Fibroblast of lung (primary cell): ENCODE measurements at regions not wholly inside any gene's neighbourhood (a gene's known extent, or its start where the extent isn't known, plus 50 kb on each side); places are given as distances from the start of the nearest gene placed in this dataset.

Experiments
- DNase-seq, 2 donors: peaks; one replicate each; pipeline versions ENCODE4 v3.0.0 to v3.0.0-alpha.2; 2010; ENCODE audit warnings: low read depth in 2 of 2
- H2AFZ ChIP-seq: 2 replicates; pipeline ENCODE4 v1.5.1; 2012; ENCODE audit warnings: low read length, control low read depth, inconsistent platforms
- H3K27ac ChIP-seq: 2 replicates; pipeline ENCODE4 v1.5.1; 2011; ENCODE audit warnings: low read length, control low read depth; ENCODE audit not compliant: insufficient read depth
- H3K27me3 ChIP-seq: 2 replicates; pipeline ENCODE4 v1.5.1; 2011; ENCODE audit warnings: mild to moderate bottlenecking, low read length; ENCODE audit not compliant: control insufficient read depth, insufficient read depth
- H3K36me3 ChIP-seq: 2 replicates; pipeline ENCODE4 v1.5.1; 2011; ENCODE audit warnings: low read length; ENCODE audit not compliant: control insufficient read depth, insufficient read depth
- H3K4me1 ChIP-seq: 2 replicates; pipeline ENCODE4 v1.5.1; 2011; ENCODE audit warnings: low read length; ENCODE audit not compliant: control insufficient read depth, insufficient read depth; ENCODE audit errors: extremely low read depth
- H3K4me2 ChIP-seq: 2 replicates; pipeline ENCODE4 v1.5.1; 2011; ENCODE audit warnings: low read length, control low read depth; ENCODE audit not compliant: insufficient read depth; ENCODE audit errors: extremely low read depth
- H3K4me3 ChIP-seq, 4 experiments: fragments of 200-600 bp in 1 of 4; sonication (generic) in 1 of 4; replicated peaks in 1 of 4; 2 replicates each; pipeline ENCODE4 v1.5.1; 2011 to 2016; ENCODE audit warnings: low read length in 4 of 4, low read depth in 3 of 4, mild to moderate bottlenecking in 3 of 4, control low read depth in 2 of 4, inconsistent platforms in 1 of 4, mixed read lengths in 1 of 4; ENCODE audit not compliant: insufficient read depth in 1 of 4; ENCODE audit errors: control extremely low read depth in 1 of 4
- H3K79me2 ChIP-seq: 2 replicates; pipeline ENCODE4 v1.5.1; 2012; ENCODE audit warnings: mild to moderate bottlenecking, low read length, inconsistent platforms; ENCODE audit not compliant: control insufficient read depth, insufficient read depth
- H3K9ac ChIP-seq: 2 replicates; pipeline ENCODE4 v1.5.1; 2011; ENCODE audit warnings: mild to moderate bottlenecking, low read length, control low read depth; ENCODE audit not compliant: insufficient read depth
- H3K9me3 ChIP-seq: 2 replicates; pipeline ENCODE4 v1.5.1; 2012; ENCODE audit warnings: low read depth, low read length; ENCODE audit not compliant: control insufficient read depth, insufficient read depth
- H4K20me1 ChIP-seq: 2 replicates; pipeline ENCODE4 v1.5.1; 2011; ENCODE audit warnings: low read length; ENCODE audit not compliant: control insufficient read depth, insufficient read depth; ENCODE audit errors: extremely low read depth
- EZH2 ChIP-seq: IDR thresholded peaks from 2 replicates; pipeline ENCODE4 v1.5.1; 2012; ENCODE audit warnings: low read length, control low read depth, mild to moderate bottlenecking; ENCODE audit errors: missing control alignments
- TF ChIP-seq, protein P1 (sequence below), 2 donors: IDR thresholded peaks in 1 of 2; conservative IDR thresholded peaks in 1 of 2; 1 replicate in 1 of 2; 2 replicates in 1 of 2; pipeline ENCODE4 v1.5.1; 2011 to 2012; ENCODE audit warnings: low read length in 2 of 2, control low read depth in 1 of 2, inconsistent platforms in 1 of 2, low read depth in 1 of 2, mild to moderate bottlenecking in 1 of 2

DNA sequence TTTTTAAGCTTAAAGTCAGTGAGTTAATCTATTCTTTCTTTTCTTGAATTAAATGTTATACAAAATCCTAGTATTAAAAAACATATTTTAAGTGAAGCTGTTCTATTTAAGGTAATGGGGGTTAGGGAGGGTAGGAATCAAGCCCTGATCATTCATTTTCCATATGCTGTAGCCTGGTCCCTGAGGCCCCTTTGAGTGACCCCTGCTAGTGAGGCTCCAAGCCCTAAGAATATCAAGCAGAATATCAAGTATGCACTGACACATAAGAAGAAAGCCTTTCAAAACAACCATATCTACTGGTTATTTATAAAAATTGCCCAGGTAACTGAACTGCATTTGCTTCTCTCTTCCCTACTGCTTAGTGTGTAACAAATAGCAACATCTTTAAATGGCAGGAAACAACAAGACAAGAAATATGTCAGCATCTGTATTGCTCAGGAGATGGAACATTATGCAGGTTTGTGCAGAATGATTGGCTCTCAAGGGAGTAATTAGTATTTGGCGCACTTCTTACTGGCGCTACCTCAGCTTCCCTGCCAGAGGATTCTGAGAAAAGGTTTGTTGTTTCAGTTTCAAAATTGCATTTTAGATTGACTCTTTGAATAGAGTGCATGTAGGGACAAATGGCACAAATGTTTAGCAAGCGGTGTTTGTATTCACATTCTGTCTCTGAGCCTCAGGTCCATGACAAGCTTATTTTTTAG is 223.0 kb downstream of the DUSP6 start:
- H3K79me2 ChIP-seq, result no peaks in the 10 kb centered on the region
- H3K36me3 ChIP-seq, result no peaks in the 10 kb centered on the region
- H3K27ac ChIP-seq, result no peak overlapping the region
- H4K20me1 ChIP-seq, result no peaks in the 10 kb centered on the region
- H3K4me2 ChIP-seq, result no peak overlapping the region
- TF ChIP-seq, protein P1, sequence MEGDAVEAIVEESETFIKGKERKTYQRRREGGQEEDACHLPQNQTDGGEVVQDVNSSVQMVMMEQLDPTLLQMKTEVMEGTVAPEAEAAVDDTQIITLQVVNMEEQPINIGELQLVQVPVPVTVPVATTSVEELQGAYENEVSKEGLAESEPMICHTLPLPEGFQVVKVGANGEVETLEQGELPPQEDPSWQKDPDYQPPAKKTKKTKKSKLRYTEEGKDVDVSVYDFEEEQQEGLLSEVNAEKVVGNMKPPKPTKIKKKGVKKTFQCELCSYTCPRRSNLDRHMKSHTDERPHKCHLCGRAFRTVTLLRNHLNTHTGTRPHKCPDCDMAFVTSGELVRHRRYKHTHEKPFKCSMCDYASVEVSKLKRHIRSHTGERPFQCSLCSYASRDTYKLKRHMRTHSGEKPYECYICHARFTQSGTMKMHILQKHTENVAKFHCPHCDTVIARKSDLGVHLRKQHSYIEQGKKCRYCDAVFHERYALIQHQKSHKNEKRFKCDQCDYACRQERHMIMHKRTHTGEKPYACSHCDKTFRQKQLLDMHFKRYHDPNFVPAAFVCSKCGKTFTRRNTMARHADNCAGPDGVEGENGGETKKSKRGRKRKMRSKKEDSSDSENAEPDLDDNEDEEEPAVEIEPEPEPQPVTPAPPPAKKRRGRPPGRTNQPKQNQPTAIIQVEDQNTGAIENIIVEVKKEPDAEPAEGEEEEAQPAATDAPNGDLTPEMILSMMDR (conservative IDR thresholded peaks at IDR 0.05 in 1 of 2, IDR thresholded peaks at IDR 0.05 in 1 of 2; ENCODE audit: low read depth in 1 of 2, low read length in 2 of 2), result no peak
- TF ChIP-seq EZH2, result no peak
- H3K4me3 ChIP-seq, result no peak overlapping the region
- H3K27me3 ChIP-seq, result no peaks in the 10 kb centered on the region
- no peak overlapping the region for H2AFZ ChIP-seq
- no peak overlapping the region for H3K9ac ChIP-seq
- DNase-seq, result no peak
- no peaks in the 10 kb centered on the region for H3K4me1 ChIP-seq
- H3K9me3 ChIP-seq, result no peaks in the 10 kb centered on the region

DNA sequence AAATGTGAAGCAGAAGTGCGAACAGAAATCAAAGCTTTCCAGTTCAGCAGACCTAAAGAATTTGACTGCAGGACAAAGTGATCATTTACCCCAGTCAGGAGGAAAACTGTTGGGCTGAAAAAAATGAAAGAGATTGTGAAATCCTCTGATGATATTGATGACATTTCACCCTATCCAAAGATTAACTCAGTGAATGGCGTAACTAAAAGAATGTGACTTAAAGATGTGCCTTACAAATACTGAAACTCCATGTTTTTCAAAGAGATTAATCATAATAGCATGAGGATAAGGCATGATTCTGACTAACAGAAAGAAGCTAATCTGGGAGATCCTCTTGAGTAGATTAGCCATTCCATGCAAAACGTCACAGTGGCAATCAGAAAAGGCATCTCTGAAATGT is 225.6 kb downstream of the DUSP6 start:
- Histone ChIP-seq H3K79me2 (no peaks in the 10 kb centered on the region), H2AFZ (no peak overlapping the region), H3K9ac (no peak overlapping the region), H3K4me3 (no peak overlapping the region), H3K4me1 (no peaks in the 10 kb centered on the region), H3K4me2 (no peak overlapping the region), H4K20me1 (no peaks in the 10 kb centered on the region), H3K27ac (no peak overlapping the region), H3K9me3 (no peaks in the 10 kb centered on the region), H3K27me3 (no peaks in the 10 kb centered on the region), H3K36me3 (no peaks in the 10 kb centered on the region)
- no peak for TF ChIP-seq EZH2
- TF ChIP-seq, protein P1 (conservative IDR thresholded peaks at IDR 0.05 in 1 of 2, IDR thresholded peaks at IDR 0.05 in 1 of 2; ENCODE audit: low read depth in 1 of 2, low read length in 2 of 2), result no peak
- peak; percentile 34 to 56 for DNase-seq

DNA sequence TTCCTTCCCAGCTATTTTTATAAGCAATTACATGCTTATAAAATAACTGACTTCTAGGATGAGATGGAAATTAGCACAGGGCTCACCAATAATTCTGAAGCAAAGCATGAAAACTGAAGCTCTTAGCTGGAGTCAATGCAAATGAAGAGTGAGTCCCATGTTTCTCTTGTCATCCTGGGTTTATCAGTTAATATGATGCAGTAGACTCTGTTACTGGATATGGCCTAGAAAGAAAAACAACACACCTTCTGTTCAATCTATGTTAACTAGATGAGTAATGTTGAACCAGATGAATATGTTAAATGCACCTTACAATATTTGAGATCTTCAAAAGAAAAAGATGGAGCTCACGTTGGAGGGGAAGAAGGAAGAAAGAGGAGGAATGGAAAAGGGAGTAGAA is 229.4 kb downstream of the DUSP6 start:
- Histone ChIP-seq H2AFZ (no peak overlapping the region), H3K27ac (no peak overlapping the region), H3K4me1 (no peaks in the 10 kb centered on the region), H3K4me3 (no peak overlapping the region), H3K9me3 (no peaks in the 10 kb centered on the region), H3K27me3 (no peaks in the 10 kb centered on the region), H3K36me3 (no peaks in the 10 kb centered on the region), H4K20me1 (no peaks in the 10 kb centered on the region), H3K4me2 (no peak overlapping the region), H3K9ac (no peak overlapping the region), H3K79me2 (no peaks in the 10 kb centered on the region)
- no peak for TF ChIP-seq EZH2
- TF ChIP-seq, protein P1 (conservative IDR thresholded peaks at IDR 0.05 in 1 of 2, IDR thresholded peaks at IDR 0.05 in 1 of 2; ENCODE audit: low read depth in 1 of 2, low read length in 2 of 2), result no peak
- DNase-seq, result no peak
